Renal pelvis (tissue), 1 donor: ENCODE measurements at regions not wholly inside any gene's neighbourhood (a gene's known extent, or its start where the extent isn't known, plus 50 kb on each side); places are given as distances from the start of the nearest gene placed in this dataset.

Source experiments
- DNase-seq: peaks from one replicate; pipeline ENCODE4 v3.0.0-alpha.2; 2013

DNA sequence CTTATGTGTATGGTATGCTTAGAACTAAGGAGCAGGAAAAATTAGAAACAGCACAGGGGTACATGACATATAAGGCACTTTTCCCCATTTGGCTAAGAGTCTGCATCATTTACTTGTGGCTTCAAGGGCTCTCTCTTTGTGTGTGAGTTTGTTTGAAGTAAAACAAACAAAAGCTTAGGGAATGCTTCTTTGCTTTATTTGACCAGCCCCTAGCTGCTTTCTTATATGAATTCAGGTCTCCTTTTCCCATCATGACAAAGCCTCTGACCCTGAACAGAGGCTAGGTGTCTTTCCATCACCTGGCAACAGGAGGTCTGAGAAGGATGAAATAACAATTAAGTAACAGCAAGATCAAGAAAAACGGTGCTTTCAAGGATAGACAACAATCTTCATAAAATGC, 643.8 kb upstream of the ADGRL2 start:
- no peak for DNase-seq

DNA sequence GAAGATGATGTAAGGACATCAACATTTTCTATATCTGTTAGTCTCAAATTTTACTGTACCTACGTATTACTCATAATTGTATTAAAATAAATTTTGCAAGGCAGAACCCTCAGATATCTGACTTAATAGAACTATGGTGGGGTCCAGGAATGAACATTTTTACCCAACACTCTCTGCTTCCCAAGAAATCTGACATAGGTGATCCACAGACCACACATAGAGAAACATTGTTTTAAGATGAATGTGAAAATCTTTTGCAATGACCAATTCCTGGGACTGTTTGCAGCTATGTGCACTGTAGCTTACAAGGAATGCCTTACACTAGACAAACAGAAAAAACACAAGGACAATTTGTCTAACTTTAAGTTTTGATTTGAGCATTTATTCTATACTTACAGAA, 645.6 kb upstream of the ADGRL2 start:
- DNase-seq = no peak

DNA sequence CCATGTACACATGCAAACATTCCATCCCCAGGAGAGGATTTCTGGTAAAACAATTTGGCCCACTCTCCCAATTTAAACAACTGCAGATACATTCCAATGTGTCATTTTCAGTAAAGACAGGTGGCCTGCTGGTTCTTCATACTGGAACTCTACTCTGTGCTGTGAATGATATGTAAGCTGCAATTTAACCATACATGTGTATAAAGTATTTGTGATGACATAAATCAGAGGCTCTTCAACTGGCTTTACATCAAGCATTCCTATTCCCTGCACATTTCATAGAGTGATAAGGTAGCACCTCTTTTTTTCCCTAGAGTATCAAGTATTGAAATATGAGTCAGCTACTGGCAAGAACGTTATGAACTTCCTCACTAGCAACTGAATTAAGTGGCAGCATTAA, 649.5 kb upstream of the ADGRL2 start:
- no peak for DNase-seq

DNA sequence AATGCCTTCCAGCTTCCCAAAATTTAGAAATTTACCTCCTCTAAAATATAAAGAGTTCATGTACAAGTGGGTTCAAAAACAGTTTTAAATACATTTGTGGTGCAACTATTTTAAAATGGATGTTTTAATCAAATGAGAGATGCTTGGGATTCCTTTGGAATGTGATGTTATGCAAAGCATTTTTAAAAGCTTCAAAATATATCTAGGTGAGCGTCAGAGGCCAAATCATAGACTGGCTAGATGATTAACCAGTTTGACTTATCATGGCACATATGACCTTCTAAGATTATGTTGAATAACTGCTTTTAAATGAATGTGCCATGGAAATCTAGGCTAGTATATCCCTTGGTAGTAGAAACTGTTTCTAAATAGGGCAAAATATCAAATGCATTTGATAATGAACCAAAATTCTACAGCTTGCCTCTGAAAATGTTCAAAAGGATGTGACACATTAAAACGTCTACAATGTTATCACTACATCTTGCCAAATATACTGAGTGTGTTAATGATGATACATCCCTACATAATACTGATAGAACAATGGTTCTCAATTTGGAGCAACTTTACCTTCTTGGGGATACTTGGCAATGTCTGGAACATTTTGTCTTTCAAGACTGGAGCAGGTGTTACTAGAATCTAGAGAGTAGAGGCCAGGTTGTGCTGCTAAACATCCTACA, 650.9 kb upstream of the ADGRL2 start:
- no peak for DNase-seq

DNA sequence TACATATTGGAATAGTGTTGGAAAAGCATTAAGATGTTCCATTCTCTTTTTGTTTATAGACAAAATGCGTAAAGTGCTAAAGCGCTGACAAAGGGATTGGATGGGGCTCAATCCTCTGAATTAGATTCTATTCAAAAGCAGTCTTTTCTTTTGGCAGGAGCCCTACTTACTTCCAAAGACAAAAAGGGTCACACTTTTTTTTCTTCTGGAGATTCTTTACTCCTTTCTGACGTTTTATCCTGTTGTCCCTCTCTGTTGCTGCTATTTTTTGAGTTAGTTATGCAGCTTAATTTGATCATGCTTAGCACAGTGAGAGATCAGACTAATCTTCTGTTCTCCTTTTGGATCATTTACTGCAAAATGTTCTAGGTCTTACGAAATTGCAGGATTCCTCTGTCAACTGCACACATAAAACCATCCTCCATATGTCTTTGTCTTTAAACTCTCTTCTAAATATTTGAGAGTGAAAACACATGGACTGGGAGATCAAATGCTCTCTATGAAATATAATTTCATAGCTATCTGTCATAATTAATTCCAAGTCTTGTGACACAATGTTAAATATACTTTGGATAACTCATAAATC, 656.4 kb upstream of the ADGRL2 start:
- no peak for DNase-seq

DNA sequence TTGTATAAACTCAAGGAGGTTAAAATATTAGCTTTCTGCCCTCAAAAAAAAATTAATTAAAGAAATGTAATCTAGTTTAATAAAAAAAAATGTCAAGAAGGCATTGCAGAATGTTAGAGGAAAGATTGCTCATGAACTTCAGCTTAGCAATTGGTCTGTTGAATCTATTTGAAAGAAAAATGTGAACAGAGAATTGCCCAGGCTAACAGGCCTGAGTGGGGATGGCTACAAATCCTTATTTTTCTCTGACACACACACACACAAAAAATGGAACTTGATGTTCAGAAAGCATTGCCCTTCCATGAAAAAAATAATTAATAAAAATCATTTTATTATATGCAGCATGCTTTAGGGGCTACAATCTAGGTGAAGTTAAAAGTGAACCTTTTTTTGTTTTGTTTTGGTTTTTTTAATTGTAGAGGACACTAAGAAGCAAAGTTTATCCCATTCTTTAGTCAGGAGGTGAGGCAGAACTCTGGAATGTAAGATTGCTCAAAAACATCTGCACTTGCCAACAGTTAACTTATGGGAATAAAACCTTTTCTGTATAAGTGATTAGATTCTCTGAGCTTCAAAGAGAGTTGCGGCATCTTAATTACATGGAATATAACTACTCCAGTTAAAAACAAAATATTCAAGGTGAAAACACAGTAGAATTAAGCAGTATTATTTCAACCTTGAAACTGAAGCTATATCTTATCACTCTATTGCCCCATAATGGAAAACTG, 658.5 kb upstream of the ADGRL2 start:
- DNase-seq = no peak

DNA sequence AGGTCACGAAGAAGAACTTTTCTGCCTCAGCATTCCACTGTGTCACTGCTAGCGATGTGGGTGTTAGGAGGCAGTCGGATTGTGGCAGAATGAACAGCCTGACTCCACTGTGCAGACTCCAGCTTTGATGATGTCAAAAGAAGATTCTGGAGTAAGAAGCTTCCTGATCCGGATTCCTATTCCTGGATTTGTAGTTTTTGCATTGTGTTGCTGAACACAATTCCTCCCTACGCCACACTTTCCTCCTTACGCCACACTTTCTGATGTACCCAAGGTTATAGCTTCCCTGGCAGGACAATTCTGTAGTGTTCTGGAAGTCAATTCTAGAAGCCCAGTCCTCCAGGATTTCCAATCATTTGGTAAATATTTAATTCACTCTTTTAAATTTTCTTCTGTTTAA, 665.2 kb upstream of the ADGRL2 start:
- no peak for DNase-seq

DNA sequence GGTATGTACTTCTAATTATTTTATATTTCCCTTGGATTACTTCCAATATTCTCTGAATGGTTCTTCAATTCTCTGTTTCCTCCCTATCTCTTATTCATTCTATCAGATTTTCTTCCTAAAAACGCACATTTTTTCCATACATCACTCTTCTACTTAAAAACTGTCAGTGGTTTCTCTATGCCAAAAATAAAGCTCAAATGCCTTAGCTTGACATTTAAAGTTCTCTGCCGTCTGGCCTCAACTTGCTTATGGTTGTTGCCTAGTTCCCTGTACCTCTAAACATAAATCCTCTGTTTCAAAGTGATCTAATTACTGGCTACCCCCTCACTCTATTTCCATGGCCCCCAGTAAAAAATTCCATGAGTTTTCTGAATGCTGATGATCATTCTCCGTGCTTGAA, 671.0 kb upstream of the ADGRL2 start:
- DNase-seq = peak; percentile 42

- peak; percentile 73 for DNase-seq
Measured at GRCh38 chr1:81129366-81129765, 671.4 kb upstream of the ADGRL2 start.

DNA sequence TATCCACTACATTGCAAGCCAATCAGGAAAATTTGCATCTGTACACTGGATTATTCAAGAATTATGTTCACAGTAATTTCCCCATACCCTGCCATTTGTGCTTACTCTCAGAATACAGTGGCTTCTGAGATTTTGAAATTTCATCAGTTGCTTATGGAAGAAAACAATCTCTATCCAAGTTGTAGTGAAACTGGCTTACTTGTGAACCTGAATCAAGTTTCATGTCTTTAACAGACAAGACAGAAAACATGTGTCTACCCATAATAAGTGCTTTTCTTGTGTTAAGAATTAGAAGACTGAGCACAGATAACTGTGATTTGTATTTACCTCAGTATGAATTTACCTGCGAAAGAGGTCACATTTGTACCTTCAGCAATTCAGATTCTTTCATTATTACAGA, 672.7 kb upstream of the ADGRL2 start:
- DNase-seq = no peak

- no peak for DNase-seq
Measured at GRCh38 chr1:81126989-81127581, 673.6 kb upstream of the ADGRL2 start.

GRCh38 chr1:81125672-81126071, 675.1 kb upstream of the ADGRL2 start:
- DNase-seq = peak; percentile 20

- DNase-seq = no peak
Measured at GRCh38 chr1:81121306-81121705, 679.4 kb upstream of the ADGRL2 start.

DNA sequence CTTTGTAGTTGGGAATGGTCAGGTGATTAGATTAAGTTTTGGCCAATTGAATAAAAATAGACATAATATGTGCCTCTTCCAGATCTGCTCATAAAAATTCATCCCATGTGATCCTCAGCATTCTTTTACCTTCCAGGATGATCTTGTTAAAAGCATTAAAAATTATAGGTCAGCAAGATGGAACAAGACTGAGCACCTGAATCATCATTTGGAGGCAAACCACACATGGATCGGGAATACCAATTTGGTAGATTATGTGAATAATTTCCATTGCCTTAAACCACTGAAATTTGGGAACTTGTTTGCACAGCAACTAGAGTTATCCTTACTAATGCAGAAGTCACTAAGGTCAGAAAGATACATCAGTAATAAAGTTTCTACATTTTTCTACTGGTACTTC, 681.4 kb upstream of the ADGRL2 start:
- DNase-seq = no peak

GRCh38 chr1:81118550-81118949, 682.2 kb upstream of the ADGRL2 start:
- DNase-seq = no peak

DNA sequence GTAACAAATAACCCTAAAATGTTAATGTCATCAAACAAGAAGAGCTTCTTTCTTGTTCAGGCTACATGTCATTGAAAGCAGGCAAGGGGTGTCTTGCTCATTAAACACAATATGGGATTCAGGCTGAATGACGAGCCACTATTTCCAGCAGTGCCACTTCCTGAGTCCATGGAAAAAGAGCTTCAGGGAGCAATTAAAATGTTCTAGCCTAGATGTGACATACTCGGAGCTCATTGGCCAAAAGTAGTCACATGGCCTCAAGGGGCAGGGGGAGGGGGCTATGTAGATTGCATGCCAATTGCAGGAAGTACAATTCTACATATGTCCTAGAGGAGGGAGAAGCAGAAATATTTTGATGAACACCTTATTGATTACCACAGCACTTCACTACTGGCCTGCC, 685.3 kb upstream of the ADGRL2 start:
- DNase-seq = no peak

DNA sequence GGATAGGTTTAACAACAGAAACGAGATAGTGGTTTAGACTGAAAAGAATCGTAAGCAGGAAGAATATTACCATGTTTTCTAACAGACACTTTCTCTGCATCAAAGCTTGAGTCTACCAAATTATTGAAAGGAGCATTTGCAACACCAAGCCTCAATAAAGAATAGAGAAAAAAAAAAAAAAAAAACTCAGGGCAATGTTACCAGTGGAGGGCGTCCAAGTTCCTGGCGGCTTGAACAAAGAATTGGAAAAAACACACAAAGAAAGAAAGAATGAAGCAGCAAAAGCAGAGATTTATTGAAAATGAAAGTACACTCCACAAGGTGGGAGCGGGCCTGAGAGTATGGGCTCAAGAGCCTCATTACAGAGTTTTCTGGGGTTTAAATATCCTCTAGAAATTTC, 686.5 kb upstream of the ADGRL2 start:
- DNase-seq = no peak

GRCh38 chr1:81113688-81114087, 687.0 kb upstream of the ADGRL2 start:
- no peak for DNase-seq

DNA sequence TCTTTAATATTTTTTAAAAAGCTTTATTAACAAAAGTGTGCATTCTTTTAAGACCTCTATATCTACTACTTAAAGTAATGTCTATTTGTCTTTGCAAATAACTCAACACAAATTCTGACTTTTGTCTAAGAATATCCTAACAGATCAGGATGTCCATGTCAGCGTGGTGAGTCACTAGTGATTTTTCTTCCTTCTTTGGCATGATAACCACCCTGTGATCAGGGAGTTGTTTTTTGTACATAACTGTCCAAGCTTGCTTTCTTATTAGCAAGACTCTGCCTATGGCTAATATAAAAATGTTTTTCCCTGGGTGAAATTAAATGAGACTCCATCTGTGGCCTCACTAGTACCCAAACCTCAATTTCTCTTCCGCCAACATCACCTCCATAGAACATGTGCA, 688.9 kb upstream of the ADGRL2 start:
- no peak for DNase-seq

- DNase-seq = no peak
Measured at GRCh38 chr1:81109038-81109437, 691.7 kb upstream of the ADGRL2 start.

GRCh38 chr1:81097860-81098259, 702.9 kb upstream of the ADGRL2 start:
- no peak for DNase-seq

- DNase-seq = no peak
Measured at GRCh38 chr1:81073580-81073979, 727.2 kb upstream of the ADGRL2 start.
